ENCODE measurements at regions not wholly inside any gene's neighbourhood (a gene's known extent, or its start where the extent isn't known, plus 50 kb on each side); places are given as distances from the start of the nearest gene placed in this dataset.

DNA sequence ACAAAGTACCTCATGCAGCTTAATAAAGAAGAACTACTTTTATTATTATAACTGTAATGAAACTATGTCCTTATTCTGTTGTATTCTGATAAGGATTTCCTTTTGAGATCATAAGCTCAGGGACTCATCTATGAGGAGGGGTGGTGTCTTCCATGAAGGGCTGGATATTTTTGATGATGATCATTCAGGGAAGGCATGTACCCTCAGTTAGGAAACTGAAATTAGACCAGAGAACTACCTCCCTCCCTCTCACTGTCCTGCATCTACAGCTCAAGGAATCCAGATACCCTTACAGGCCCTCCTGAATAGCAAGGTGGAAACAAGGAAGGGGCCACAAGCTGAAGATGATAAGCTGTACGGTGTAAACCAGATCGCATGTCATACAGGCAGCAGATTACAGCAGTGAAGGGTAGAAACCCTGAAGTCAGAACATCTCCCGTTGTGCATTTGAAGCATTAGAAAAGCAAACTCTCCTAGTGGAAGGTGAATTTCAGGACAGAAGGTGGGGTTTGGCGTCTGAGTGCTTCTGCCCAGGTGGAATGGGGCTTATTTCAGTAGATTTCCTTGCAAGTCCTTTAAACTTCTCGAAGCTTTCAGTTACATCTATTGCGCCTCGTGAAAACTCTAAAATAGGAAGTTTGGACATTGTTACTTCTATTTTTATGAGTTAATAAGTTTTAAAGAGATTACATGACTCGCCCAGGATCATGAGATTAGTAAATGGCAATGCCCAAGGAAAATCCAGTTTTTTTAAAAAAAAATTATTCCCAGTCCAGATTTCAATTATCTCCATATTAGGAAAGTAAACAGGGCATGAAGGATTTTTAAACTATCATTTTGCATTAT, 101.1 kb upstream of the HNRNPU start:
- Mint-ChIP-seq H3K9me3 (no peaks in the 10 kb centered on the region), H3K27ac (no peak overlapping the region), H3K4me1 (ENCODE audit: low read depth) (peaks cover 14% of the 10 kb centered on the region), H3K4me3 (no peak overlapping the region), H3K36me3 (ENCODE audit: low read depth) (no peaks in the 10 kb centered on the region), H3K27me3 (ENCODE audit: low read depth) (no peaks in the 10 kb centered on the region)

DNA sequence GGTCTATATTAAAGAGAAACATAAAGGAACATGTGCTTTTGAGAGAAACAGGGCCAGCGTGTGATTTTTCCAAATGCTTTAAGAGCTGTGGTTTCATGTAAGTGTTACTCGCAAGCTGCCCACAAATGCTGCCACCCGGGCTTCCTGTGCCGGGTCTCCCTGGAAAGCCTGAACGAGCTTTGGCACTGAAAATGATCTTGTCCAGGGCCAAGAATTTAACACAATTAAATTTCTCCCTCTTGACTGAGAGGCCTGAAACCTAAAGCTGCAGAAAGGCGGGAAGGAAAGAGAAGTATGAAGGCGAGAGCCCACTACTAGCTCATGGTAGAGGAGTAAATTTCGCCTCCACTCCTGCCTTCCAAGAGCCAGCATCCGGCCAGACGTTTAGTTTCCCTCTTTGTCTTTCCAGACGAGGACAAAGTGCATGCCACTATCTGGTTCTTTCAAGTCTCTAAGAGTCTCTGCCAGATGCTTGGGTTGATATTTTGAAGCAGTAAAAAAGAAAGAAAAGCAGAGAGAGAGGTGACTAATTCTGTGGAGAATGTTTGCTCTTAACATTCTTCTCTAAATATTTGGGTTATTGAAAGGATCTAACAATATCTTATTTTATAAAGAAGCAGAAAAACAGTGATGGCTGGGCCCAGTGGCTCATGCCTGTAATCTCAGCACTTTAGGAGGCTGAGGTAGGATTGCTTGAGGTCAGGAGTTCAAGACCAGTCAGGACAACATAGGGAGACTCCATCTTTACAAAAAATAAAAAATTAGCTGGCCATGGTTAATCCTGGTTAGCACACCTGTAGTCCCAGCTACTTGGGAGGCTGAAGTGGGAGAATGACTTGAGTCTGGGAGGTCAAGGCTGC, 100.0 kb upstream of the HNRNPU start:
- Mint-ChIP-seq H3K27ac (no peak overlapping the region), H3K27me3 (ENCODE audit: low read depth) (no peaks in the 10 kb centered on the region), H3K4me3 (no peak overlapping the region), H3K9me3 (no peaks in the 10 kb centered on the region), H3K4me1 (ENCODE audit: low read depth) (peaks cover 12% of the 10 kb centered on the region), H3K36me3 (ENCODE audit: low read depth) (no peaks in the 10 kb centered on the region)

DNA sequence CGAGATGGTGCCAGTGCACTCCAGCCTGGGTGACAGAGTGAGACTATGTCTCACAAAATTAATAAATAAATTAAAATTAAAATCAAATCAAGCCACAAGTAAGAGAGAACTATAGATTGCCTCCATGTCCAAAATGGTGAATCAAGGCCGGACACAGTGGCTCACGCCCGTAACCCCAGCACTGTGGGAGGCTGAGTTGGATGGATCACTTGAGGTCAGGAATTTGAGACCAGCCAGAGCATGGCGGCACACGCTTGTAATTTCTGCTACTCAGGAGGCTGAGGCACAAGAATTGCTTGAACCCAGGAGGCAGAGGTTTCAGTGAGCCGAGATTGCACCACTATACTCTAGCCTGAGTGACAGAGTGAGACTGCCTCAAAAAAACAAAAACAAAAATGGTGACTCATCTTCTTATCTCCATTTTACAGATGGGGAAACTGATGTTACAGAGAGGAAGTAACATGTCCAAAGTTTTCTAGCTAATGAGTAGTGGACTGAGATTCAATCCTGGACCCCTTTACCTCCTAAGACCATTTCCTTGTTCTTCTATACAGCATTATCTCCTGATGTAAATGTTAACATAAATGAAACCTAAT, 99.0 kb upstream of the HNRNPU start:
- H3K36me3 Mint-ChIP-seq (ENCODE audit: low read depth), result no peaks in the 10 kb centered on the region
- H3K27me3 Mint-ChIP-seq (ENCODE audit: low read depth), result no peaks in the 10 kb centered on the region
- no peaks in the 10 kb centered on the region for H3K9me3 Mint-ChIP-seq
- H3K4me1 Mint-ChIP-seq (ENCODE audit: low read depth), result peaks cover 10% of the 10 kb centered on the region
- H3K4me3 Mint-ChIP-seq, result no peak overlapping the region
- no peak overlapping the region for H3K27ac Mint-ChIP-seq

DNA sequence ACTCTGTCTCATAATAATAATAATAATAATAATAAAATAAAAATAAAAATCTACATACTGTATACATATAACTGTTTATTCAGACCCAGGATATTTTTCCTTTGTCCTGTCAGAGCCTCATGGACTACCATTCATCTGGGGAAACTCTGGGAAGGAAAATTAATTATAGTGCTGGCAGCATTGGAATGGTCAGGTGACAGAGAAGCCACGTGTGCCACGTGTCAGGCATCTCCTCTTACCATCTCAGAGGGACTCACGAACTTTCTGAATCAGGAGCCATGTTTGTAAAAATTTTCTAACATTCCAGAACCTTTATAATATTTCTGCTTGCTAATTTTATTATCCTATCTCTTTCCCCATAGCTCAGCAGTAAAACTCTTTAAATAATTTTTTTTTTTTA, 97.8 kb upstream of the HNRNPU start:
- peaks cover 10% of the 10 kb centered on the region for H3K4me1 Mint-ChIP-seq (ENCODE audit: low read depth)
- H3K27me3 Mint-ChIP-seq (ENCODE audit: low read depth), result no peaks in the 10 kb centered on the region
- H3K9me3 Mint-ChIP-seq, result no peaks in the 10 kb centered on the region
- H3K27ac Mint-ChIP-seq, result no peak overlapping the region
- no peaks in the 10 kb centered on the region for H3K36me3 Mint-ChIP-seq (ENCODE audit: low read depth)
- no peak overlapping the region for H3K4me3 Mint-ChIP-seq

DNA sequence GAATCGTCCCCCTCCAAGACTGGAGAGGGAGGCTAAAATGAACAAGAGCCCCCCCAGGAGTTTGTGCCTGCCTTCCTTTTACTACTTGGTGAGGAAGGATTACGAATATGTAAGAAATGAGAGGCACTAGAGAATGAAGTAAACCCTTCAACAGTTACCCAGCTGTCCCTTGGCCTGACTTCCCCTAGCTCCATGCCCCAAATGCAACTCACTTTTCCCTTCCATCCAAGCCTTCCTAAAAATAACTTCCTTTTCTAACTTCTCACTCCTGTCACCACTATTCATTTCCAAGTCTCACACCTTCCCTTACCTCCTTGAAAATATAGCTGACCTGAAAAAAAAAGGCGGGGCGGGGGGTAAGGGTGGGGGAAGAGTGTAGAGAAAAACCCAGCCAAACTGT, 96.6 kb upstream of the HNRNPU start:
- Mint-ChIP-seq H3K27ac (no peak overlapping the region), H3K4me1 (ENCODE audit: low read depth) (peaks cover 10% of the 10 kb centered on the region), H3K36me3 (ENCODE audit: low read depth) (no peaks in the 10 kb centered on the region), H3K9me3 (no peaks in the 10 kb centered on the region), H3K27me3 (ENCODE audit: low read depth) (no peaks in the 10 kb centered on the region), H3K4me3 (no peak overlapping the region)

DNA sequence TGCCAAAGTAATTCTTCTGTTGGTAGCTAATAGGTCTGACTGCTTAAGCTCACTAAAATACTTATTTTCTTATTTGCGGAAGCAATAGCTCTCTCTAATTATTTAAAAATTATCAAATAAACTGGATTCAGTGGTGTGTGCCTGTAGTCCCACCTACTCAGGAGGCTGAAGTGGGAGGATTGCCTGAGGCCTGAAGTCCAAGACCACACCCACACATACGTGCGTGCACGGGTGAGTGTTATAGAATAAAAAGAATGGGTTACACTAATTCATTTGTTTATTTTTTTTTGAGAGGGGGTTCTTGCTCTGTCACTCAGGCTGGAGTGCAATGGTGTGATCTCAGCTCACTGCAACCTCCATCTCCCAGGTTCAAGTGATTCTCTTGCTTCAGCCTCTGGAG, 94.2 kb upstream of the HNRNPU start:
- Mint-ChIP-seq H3K36me3 (ENCODE audit: low read depth) (no peaks in the 10 kb centered on the region), H3K27ac (no peak overlapping the region), H3K9me3 (no peaks in the 10 kb centered on the region), H3K4me3 (no peak overlapping the region), H3K27me3 (ENCODE audit: low read depth) (no peaks in the 10 kb centered on the region), H3K4me1 (ENCODE audit: low read depth) (peaks cover 1% of the 10 kb centered on the region)

DNA sequence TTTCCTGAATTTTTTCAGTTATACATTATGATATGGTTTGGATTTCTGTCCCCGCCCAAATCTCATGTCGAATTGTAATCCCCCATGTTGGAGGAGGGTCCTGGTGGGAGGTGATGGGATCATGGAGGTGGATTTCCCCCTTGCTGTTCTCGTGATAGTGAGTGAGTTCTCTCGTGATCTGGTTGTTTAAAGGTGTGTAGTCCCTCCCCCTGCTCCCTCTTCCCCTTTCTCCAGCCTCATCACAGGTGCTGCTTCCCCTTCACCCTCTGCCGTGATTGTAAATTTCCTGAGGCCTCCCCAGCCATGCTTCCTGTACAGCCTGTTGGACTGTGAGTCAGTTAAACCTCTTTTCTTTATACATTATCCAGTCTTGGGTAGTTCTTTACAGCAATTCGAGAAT, 93.2 kb upstream of the HNRNPU start:
- Mint-ChIP-seq H3K27ac (no peak overlapping the region), H3K9me3 (no peaks in the 10 kb centered on the region), H3K36me3 (ENCODE audit: low read depth) (no peaks in the 10 kb centered on the region), H3K4me1 (ENCODE audit: low read depth) (no peaks in the 10 kb centered on the region), H3K27me3 (ENCODE audit: low read depth) (no peaks in the 10 kb centered on the region), H3K4me3 (no peak overlapping the region)

DNA sequence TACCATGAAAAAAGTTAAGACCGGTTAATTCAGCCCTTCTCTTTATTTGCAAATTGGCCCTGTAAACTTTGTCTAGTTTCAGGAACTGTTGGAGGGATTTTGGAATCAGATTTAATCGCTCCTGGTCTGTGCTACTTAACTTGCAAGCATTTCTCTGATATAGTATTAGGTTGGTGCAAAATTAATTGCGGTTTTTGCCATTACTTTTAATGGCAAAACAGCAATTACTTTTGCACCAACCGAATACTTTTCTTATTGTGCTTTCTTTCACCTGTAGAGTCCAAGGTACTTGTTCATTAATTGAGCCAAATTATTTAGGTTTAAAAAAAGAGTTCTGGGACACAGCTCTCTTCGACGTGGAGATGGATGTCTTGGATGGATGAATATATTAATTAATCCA, 92.8 kb upstream of the HNRNPU start:
- Mint-ChIP-seq H3K4me1 (ENCODE audit: low read depth) (no peaks in the 10 kb centered on the region), H3K36me3 (ENCODE audit: low read depth) (no peaks in the 10 kb centered on the region), H3K27ac (no peak overlapping the region), H3K4me3 (no peak overlapping the region), H3K27me3 (ENCODE audit: low read depth) (no peaks in the 10 kb centered on the region), H3K9me3 (no peaks in the 10 kb centered on the region)

DNA sequence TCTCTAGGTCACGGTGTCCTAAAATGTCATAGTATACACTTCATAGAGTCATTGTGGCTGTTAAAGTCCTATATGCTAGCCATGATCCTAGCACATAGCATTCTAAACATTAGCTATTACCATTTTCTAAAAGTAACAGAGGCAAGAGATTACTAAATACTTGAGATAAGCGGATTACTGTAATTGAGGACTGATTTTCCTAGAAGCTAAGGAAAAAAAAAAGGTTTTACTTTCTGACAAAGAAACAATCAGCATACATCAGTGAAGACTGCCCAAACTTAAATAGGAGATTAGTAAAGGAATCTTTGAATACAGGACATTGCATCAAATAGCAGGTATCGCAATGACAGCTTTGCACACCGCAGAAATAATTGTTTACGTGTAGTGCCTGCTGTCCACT, 91.3 kb upstream of the HNRNPU start:
- Mint-ChIP-seq H3K27me3 (ENCODE audit: low read depth) (no peaks in the 10 kb centered on the region), H3K27ac (no peak overlapping the region), H3K4me1 (ENCODE audit: low read depth) (no peaks in the 10 kb centered on the region), H3K4me3 (no peak overlapping the region), H3K9me3 (no peaks in the 10 kb centered on the region), H3K36me3 (ENCODE audit: low read depth) (no peaks in the 10 kb centered on the region)

DNA sequence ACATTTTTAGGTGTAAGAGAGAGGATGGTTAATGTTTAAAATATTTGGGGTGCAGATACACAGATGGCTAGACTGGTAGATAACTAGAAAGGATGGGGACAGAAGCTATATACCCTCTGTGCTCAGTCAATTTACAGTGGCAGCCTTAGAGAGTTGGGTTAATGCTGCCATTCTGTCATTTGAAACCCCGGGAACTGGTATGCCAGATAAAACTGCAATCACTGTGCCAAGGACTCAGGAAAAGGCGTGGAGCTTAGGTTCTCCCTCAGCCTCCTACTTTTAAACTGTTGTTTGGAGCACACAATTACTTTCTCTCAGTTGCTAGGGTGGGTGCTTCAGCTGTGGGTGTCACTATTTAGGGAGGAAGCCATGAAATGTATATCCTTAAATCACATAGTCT, 90.0 kb upstream of the HNRNPU start:
- Mint-ChIP-seq H3K9me3 (no peaks in the 10 kb centered on the region), H3K27me3 (ENCODE audit: low read depth) (no peaks in the 10 kb centered on the region), H3K4me1 (ENCODE audit: low read depth) (no peaks in the 10 kb centered on the region), H3K36me3 (ENCODE audit: low read depth) (no peaks in the 10 kb centered on the region), H3K4me3 (no peak overlapping the region), H3K27ac (no peak overlapping the region)

DNA sequence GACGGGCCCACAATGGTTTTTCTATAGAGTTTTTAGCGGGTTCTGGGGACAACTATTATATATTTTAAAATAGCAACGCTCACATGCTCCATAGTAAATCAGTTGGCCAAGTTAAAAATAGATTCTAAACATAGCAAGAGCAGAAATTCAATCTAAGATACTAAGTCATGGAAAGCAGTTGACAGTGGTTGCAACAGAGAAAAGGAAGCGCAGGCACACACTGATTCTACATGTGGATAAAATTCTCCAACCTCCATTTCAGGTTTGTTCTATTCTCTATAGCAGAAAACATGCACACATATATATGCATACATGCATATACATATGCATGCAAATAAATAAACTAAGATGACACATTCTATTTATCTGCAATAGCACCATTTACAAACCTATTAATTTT, 89.6 kb upstream of the HNRNPU start:
- H3K9me3 Mint-ChIP-seq, result no peaks in the 10 kb centered on the region
- H3K27me3 Mint-ChIP-seq (ENCODE audit: low read depth), result no peaks in the 10 kb centered on the region
- H3K36me3 Mint-ChIP-seq (ENCODE audit: low read depth), result no peaks in the 10 kb centered on the region
- no peaks in the 10 kb centered on the region for H3K4me1 Mint-ChIP-seq (ENCODE audit: low read depth)
- no peak overlapping the region for H3K4me3 Mint-ChIP-seq
- no peak overlapping the region for H3K27ac Mint-ChIP-seq

DNA sequence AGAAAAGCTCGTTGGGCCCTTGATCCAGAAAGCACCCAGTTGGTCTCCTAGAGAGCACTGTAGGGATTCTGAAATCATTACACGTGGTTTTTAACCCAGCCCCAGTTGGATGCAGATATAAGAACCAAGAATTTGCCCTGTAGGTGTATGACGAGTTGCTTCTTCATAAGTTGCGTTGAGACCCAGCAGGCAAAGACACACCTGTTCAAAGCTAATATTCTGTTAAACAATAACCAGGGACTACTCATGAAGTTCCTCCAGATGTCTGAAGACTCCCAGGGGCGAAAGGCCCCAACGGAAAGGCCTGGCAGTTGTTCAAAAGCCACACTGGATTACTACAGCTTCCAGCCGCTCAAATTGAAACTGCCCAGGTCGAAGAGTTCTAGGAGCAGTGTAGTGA, 88.6 kb upstream of the HNRNPU start:
- H3K4me1 Mint-ChIP-seq (ENCODE audit: low read depth), result no peaks in the 10 kb centered on the region
- no peak overlapping the region for H3K4me3 Mint-ChIP-seq
- H3K36me3 Mint-ChIP-seq (ENCODE audit: low read depth), result no peaks in the 10 kb centered on the region
- H3K27me3 Mint-ChIP-seq (ENCODE audit: low read depth), result no peaks in the 10 kb centered on the region
- no peaks in the 10 kb centered on the region for H3K9me3 Mint-ChIP-seq
- no peak overlapping the region for H3K27ac Mint-ChIP-seq

DNA sequence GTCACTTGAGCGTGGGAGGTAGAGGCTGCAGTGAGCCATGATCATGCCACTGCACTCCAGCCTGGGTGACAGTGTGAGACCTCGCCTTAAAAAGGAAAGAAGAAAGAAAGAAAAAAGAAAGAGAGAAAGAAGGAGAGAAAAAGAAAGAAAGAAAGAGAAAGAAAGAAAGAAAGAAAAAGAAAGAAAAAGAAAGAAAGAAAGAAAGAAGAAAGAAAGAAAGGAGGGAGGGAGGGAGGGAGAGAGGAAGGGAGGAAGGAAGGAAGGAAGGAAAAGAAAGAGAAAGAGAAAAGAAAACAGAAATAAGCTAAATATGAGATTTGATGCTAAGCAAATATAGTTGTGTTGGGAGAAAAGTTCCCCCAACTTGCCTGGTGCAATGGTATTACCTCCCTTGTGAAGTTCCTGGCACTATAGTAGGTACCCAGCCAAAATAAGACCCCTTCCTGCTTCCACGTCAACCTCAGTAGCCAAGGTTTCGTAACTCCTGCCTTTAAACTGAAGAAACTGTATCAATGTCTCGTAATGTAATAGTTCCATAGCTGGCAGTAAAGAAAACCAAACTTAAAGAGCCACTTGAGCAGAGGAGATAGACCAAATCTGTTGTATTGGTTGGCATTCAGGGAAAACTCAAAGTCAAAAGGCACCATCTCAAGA, 88.1 kb upstream of the HNRNPU start:
- H3K9me3 Mint-ChIP-seq, result no peaks in the 10 kb centered on the region
- H3K27me3 Mint-ChIP-seq (ENCODE audit: low read depth), result no peaks in the 10 kb centered on the region
- H3K4me3 Mint-ChIP-seq, result no peak overlapping the region
- H3K36me3 Mint-ChIP-seq (ENCODE audit: low read depth), result no peaks in the 10 kb centered on the region
- no peak overlapping the region for H3K27ac Mint-ChIP-seq
- no peaks in the 10 kb centered on the region for H3K4me1 Mint-ChIP-seq (ENCODE audit: low read depth)

DNA sequence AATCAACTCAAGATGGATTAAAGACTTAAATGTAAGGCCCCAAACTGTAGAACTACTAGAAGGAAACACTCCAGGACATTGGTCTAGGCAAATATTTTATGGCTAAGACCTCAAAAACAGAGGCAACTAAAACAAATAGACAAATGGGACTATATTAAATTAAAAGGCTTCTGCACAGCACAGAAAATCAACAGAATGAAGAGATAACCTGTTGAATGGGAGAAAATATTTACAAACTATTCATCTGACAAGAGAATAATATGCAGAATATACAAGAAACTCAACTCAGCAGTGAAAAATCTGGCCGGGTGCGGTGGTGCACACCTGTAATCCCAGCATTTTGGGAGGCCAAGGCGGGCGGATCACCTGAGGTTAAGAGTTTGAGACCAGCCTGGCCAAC, 84.1 kb upstream of the HNRNPU start:
- Mint-ChIP-seq H3K27ac (no peak overlapping the region), H3K4me3 (no peak overlapping the region), H3K9me3 (no peaks in the 10 kb centered on the region), H3K36me3 (ENCODE audit: low read depth) (no peaks in the 10 kb centered on the region), H3K27me3 (ENCODE audit: low read depth) (peaks cover 4% of the 10 kb centered on the region), H3K4me1 (ENCODE audit: low read depth) (no peaks in the 10 kb centered on the region)
